ENCODE measurements at regions not wholly inside any gene's neighbourhood (a gene's known extent, or its start where the extent isn't known, plus 50 kb on each side); places are given as distances from the start of the nearest gene placed in this dataset.
A peak's percentile ranks its signal among the peaks of the same experiment; 100 is the strongest.

- H3K4me3 Mint-ChIP-seq: no peak overlapping the region
- no peak for ATAC-seq
- peaks cover 9% of the 10 kb centered on the region for H3K4me1 Mint-ChIP-seq
- TF ChIP-seq ATF1 (CRISPR knock-in tag; IDR thresholded peaks at IDR 0.05): no peak
- no peak for TF ChIP-seq E2F4 (CRISPR knock-in tag; IDR thresholded peaks at IDR 0.05; ENCODE audit: borderline replicate concordance, low read depth)
- TF ChIP-seq CBFB (CRISPR knock-in tag; IDR thresholded peaks at IDR 0.05; ENCODE audit: low read depth): no peak
- no peak for TF ChIP-seq GRHL2 (CRISPR knock-in tag; IDR thresholded peaks at IDR 0.05; ENCODE audit: insufficient replicate concordance, severe bottlenecking)
- TF ChIP-seq ZSCAN18 (CRISPR knock-in tag; IDR thresholded peaks at IDR 0.05): no peak
- no peak for TF ChIP-seq MLX (CRISPR knock-in tag; IDR thresholded peaks at IDR 0.05)
- TF ChIP-seq ZMAT4 (CRISPR knock-in tag; IDR thresholded peaks at IDR 0.05): no peak
- TF ChIP-seq SP1 (CRISPR knock-in tag; conservative IDR thresholded peaks at IDR 0.05): no peak
- no peak for TF ChIP-seq NR3C1 (CRISPR knock-in tag; conservative IDR thresholded peaks at IDR 0.05; ENCODE audit: low read depth)
- TF ChIP-seq NFATC4 (CRISPR knock-in tag; IDR thresholded peaks at IDR 0.05): no peak
- TF ChIP-seq ZBTB21 (CRISPR knock-in tag; IDR thresholded peaks at IDR 0.05; ENCODE audit: borderline replicate concordance): no peak
- TF ChIP-seq ZNF317 (CRISPR knock-in tag; IDR thresholded peaks at IDR 0.05; ENCODE audit: borderline replicate concordance, low read depth): no peak
- no peak for TF ChIP-seq NR2C2 (CRISPR knock-in tag; IDR thresholded peaks at IDR 0.05)
- no peaks in the 10 kb centered on the region for H3K27me3 Mint-ChIP-seq (ENCODE audit: low read depth)
- H3K36me3 Mint-ChIP-seq: no peaks in the 10 kb centered on the region
- no peak overlapping the region for H3K27ac Mint-ChIP-seq
- DNase-seq (ENCODE audit: low spot score): no peak
- no peaks in the 10 kb centered on the region for H3K9me3 Mint-ChIP-seq
- ChIA-PET CTCF (no interaction called here), POLR2A (no interaction called here)
Measured at GRCh38 chr13:107208889-107209288, 641.0 kb upstream of the ARGLU1 start.

- POLR2A ChIA-PET: no interaction called here
Measured at GRCh38 chr13:107205318-107206104, 637.6 kb upstream of the ARGLU1 start.

More at GRCh38 chr13:107205318-107206104, 637.6 kb upstream of the ARGLU1 start:
- Mint-ChIP-seq H3K4me1 (peaks cover 19% of the 10 kb centered on the region), H3K9me3 (no peaks in the 10 kb centered on the region), H3K36me3 (no peaks in the 10 kb centered on the region), H3K27me3 (ENCODE audit: low read depth) (no peaks in the 10 kb centered on the region), H3K4me3 (peak overlapping the region; percentile 22), H3K27ac (no peak overlapping the region)
- no peak for TF ChIP-seq ESRRA (CRISPR knock-in tag; IDR thresholded peaks at IDR 0.05; ENCODE audit: borderline replicate concordance)
- TF ChIP-seq CTCF (IDR thresholded peaks at IDR 0.05): peak; percentile 98
- no peak for TF ChIP-seq NFATC4 (CRISPR knock-in tag; IDR thresholded peaks at IDR 0.05)
- TF ChIP-seq AR (CRISPR knock-in tag; IDR thresholded peaks at IDR 0.05): no peak
- no peak for TF ChIP-seq ERG (CRISPR knock-in tag; IDR thresholded peaks at IDR 0.05)
- no peak for TF ChIP-seq SMAD3 (CRISPR knock-in tag; IDR thresholded peaks at IDR 0.05; ENCODE audit: borderline replicate concordance)
- CTCF ChIA-PET: interaction anchor here (1.0 kb wide), 1 partner anchor 9 kb away, joined by 4 read pairs; no protein-coding TSS in a partner anchor
- ATAC-seq (peak; percentile 88), DNase-seq (ENCODE audit: low spot score) (peak; percentile 80)
